GM18909 (cell line): ENCODE measurements at regions not wholly inside any gene's neighbourhood (a gene's known extent, or its start where the extent isn't known, plus 50 kb on each side); places are given as distances from the start of the nearest gene placed in this dataset.

Experiments used
- ATAC-seq: cut with Tn5 transposase; IDR thresholded peaks from one replicate; pipeline ENCODE4 v1.9.1; 2021; ENCODE audit warnings: mild to moderate bottlenecking; ENCODE audit not compliant: unreplicated experiment, poor library complexity

- no peak for ATAC-seq
Measured at GRCh38 chr10:33759191-33759590, 424.7 kb upstream of the NRP1 start.

GRCh38 chr10:33758299-33758698, 423.8 kb upstream of the NRP1 start:
- ATAC-seq: no peak

- no peak for ATAC-seq
Measured at GRCh38 chr10:33754052-33754451, 419.6 kb upstream of the NRP1 start.

GRCh38 chr10:33753389-33753788, 418.9 kb upstream of the NRP1 start:
- no peak for ATAC-seq

- no peak for ATAC-seq
Measured at GRCh38 chr10:33749790-33750189, 415.3 kb upstream of the NRP1 start.

GRCh38 chr10:33749067-33749735, 414.7 kb upstream of the NRP1 start:
- ATAC-seq: no peak

- ATAC-seq: no peak
Measured at GRCh38 chr10:33746836-33747268, 412.4 kb upstream of the NRP1 start.

GRCh38 chr10:33746186-33746585, 411.7 kb upstream of the NRP1 start:
- ATAC-seq: no peak

- no peak for ATAC-seq
Measured at GRCh38 chr10:33743429-33743857, 409.0 kb upstream of the NRP1 start.

- ATAC-seq: no peak
Measured at GRCh38 chr10:33739031-33739430, 404.6 kb upstream of the NRP1 start.

GRCh38 chr10:33735464-33735923, 401.0 kb upstream of the NRP1 start:
- no peak for ATAC-seq

- no peak for ATAC-seq
Measured at GRCh38 chr10:33734393-33735155, 400.1 kb upstream of the NRP1 start.

GRCh38 chr10:33733058-33733457, 398.6 kb upstream of the NRP1 start:
- ATAC-seq: no peak

GRCh38 chr10:33732161-33732680, 397.8 kb upstream of the NRP1 start:
- ATAC-seq: no peak

GRCh38 chr10:33731322-33731721, 396.9 kb upstream of the NRP1 start:
- ATAC-seq: no peak

GRCh38 chr10:33725430-33725829, 391.0 kb upstream of the NRP1 start:
- no peak for ATAC-seq

- no peak for ATAC-seq
Measured at GRCh38 chr10:33723181-33723580, 388.7 kb upstream of the NRP1 start.

- ATAC-seq: no peak
Measured at GRCh38 chr10:33722067-33722466, 387.6 kb upstream of the NRP1 start.

GRCh38 chr10:33721509-33721908, 387.0 kb upstream of the NRP1 start:
- no peak for ATAC-seq

GRCh38 chr10:33720161-33720560, 385.7 kb upstream of the NRP1 start:
- ATAC-seq: no peak

- ATAC-seq: no peak
Measured at GRCh38 chr10:33719005-33719703, 384.7 kb upstream of the NRP1 start.
